NCI-H748 treated with DMSO at 0.1 percent for 48 hours (cell line): ENCODE measurements at regions not wholly inside any gene's neighbourhood (a gene's known extent, or its start where the extent isn't known, plus 50 kb on each side); places are given as distances from the start of the nearest gene placed in this dataset.

ENCODE experiments used
- DNase-seq: peaks from one replicate; lab custom pipeline; 2025; lab: John Stamatoyannopoulos, UW

GRCh38 chr10:83663918-83664317 lies 475.4 kb upstream of the GHITM start:
- DNase-seq: no peak

GRCh38 chr10:83666762-83667161 lies 472.5 kb upstream of the GHITM start:
- no peak for DNase-seq

DNA sequence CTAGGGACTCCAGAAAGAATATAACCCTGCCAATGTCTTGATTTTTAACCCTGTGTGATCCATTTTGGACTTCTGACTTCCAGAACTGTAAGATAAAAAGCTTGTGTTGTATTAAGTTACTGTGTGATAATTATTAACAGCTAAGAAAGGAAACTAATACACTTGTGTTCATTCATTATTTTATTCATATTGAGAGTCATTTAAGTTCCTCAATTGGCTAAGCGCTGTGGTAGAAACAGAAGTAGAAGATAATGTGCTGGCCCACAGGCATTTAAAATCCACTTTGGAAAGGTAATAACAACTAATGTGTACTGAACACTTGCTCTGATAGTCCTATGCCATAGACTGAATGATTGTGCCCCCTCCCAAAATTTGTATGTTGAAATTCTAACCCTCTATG lies 471.7 kb upstream of the GHITM start:
- no peak for DNase-seq

DNA sequence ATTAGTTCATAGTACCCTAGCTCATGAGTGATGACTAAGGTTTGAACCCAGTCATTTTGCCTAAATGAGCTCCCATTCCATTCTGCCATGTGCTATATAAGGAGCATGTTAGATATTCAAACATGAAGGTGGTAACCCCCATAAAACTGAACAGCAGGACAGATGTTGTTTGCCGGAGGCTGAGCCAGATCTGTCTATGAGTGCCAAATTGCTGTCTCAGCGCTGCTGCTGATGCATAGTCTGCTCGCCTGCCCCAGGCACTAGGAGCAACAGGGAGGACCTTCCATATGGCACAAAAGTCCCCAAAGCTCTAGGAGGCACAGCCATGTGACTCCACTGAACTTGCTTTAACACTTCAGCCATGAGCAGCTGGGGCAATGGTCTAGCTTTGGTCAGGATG lies 466.0 kb upstream of the GHITM start:
- no peak for DNase-seq

DNA sequence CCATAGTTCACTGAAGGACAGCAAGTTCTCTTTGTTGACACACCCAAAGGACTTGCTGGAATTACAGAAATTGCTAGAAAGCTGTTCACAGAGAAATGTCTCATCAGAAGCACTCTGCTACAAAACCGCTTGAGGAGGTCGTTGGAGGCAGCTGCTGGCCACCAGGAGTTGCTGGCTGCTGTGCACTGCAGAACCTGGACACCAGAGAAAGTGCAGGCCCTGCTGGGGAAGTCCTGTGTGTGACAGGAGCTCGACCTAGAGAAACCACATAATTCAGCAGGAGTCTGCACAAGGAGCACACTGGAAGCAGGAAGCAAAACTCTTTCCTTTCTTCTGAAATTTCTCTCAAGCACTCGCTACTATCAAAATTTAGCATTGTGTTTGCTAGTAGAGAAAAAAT lies 461.5 kb upstream of the GHITM start:
- no peak for DNase-seq

- DNase-seq: no peak
These were observed 460.5 kb upstream of the GHITM start for GRCh38 chr10:83678850-83679249.

- no peak for DNase-seq
These were observed 458.8 kb upstream of the GHITM start for GRCh38 chr10:83680470-83680891.

- no peak for DNase-seq
These were observed 456.9 kb upstream of the GHITM start for GRCh38 chr10:83682414-83682813.

DNA sequence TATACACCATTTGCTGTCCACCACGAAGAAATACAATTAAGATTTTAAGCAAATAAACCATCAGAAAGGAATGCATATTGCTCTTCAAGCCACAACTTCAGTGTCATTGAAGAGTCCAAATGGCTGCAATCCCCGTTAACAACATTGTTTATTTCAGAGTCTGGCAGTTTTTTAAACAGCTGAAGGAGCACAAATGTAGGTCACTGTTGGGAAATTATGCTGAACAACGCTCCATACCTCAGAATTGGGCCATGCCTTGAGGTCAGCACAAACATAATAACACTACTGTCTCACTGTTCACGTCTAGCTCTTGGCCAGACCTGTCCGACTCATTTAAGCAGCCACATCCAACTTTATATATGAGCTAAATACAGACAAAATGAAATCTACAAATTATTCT lies 453.9 kb upstream of the GHITM start:
- no peak for DNase-seq

- no peak for DNase-seq
These were observed 447.3 kb upstream of the GHITM start for GRCh38 chr10:83691791-83692596.

DNA sequence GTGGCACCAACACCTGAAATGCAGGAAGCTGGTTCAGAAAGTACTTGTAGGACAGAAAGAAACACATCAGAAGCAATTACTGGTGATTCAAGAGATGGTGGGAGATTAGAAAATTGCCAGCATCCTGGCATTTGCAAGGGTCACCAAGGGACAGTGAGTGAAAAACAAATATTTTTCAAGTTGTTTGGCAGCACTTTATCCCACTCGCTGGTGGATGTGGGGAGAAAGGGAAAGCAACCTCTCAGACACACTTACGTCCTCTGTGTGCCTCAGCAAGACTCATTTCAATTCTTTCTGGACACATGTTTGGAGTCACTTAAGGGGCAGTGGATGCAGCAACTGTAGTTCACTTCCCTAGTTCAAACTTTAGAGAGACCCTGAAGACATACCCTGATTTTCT lies 440.4 kb upstream of the GHITM start:
- DNase-seq: no peak

GRCh38 chr10:83701799-83702198 lies 437.5 kb upstream of the GHITM start:
- DNase-seq: no peak

DNA sequence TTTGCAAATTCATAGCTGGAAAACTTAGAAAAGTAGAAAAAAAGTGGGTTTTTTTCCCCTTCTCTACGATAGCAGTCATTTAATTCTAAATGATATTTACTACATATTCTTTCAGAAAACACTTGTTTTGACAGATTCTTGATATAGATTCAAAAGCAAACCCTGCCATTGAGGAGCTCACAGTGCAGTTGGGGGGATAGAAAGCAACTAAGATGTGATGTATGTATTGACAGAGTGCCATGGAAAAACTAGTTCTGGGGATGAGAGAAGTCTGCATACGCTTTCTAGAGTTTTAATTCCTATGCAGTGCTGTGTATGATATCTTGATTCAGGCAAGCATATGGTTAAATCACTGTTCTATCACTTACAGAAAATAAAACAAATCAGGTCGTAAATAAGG lies 436.6 kb upstream of the GHITM start:
- no peak for DNase-seq

GRCh38 chr10:83706120-83706519 lies 433.2 kb upstream of the GHITM start:
- DNase-seq: no peak

DNA sequence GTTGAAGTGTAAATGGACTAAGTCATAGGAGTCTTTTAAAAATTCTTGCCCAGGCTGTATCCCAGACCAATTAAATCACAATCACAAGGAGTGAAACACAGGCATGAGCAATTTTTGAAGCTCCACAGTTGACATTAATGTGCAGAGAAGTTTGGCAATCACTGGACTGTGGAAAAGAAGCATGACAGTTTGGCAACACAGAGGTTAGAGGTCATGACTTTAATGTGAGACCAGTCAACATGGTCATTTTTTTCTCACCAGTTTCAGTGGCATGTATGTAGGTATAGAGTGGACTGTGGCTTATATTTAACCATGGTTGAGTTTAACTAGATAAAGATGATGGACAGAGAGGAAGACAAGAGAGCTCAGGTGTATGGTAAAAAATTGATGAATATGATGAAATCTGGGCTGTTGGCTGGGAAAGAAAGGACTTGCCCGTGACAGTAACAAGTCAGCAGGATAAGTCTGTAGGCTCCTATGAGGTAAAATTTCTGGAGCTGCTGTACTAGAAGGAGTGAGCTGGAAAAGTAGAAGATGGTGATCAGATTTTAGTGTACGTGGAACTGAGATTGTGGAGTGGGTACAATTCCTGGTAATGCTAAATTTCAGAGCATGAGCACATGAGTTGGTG lies 432.2 kb upstream of the GHITM start:
- DNase-seq: no peak

DNA sequence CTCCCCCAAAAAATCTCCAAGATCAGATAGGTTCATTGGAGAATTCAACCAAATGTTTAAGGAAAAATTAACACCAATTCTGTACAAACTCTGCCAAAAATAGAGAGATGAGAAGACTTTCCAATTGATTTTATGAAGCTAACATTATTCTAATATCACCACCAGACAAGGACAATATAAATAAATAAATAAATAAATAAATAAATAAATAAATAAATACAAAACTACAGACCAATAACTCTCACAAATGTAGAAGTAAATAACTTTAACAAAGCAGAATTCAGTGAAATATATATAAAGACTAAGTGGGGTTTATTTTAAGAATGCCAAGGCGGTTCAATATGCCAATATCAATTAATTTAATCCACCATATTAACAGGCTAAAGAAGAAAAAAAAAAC lies 425.9 kb upstream of the GHITM start:
- no peak for DNase-seq

- no peak for DNase-seq
These were observed 416.2 kb upstream of the GHITM start for GRCh38 chr10:83723080-83723479.

- no peak for DNase-seq
These were observed 414.7 kb upstream of the GHITM start for GRCh38 chr10:83724471-83725241.

DNA sequence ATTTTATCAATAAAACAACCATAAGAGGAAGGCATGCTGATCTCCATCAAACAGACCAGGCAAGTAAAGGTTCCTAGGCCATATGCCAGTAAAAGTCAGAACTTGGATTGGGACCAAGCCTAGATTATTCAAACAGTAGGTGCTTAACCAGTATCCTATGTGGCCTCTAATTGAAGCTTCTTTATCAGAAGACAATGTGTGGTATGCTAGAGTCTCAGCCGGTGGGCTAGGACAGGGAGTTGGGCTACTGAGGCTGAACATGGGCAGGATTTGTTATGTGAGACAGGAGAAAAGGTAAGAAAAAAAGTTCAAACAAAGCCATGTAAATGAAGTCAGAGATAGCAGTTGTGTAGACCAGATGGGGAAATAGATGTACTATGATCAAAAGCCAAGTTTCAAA lies 413.7 kb upstream of the GHITM start:
- DNase-seq: no peak

DNA sequence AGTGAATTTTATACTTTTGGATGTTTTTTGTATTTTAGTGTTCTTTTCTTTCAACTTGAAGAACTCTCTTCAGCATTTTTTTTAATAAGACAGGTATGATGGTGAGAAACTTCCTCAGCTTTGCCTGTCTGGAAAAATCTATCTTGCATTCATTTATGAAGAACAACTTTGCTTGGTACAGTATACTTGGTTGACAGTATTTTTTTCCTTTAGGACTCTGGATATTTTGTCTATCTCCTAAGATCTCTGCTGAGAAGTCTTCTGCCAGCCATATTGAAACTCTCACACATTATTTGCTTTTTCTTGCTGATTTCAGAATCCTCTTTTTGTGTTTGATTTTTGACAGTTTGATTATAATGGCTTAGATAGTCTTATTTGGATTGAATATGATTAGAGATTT lies 405.0 kb upstream of the GHITM start:
- no peak for DNase-seq

GRCh38 chr10:83736008-83736407 lies 403.3 kb upstream of the GHITM start:
- no peak for DNase-seq

GRCh38 chr10:83750604-83751003 lies 388.7 kb upstream of the GHITM start:
- DNase-seq: no peak

GRCh38 chr10:83753490-83753889 lies 385.8 kb upstream of the GHITM start:
- no peak for DNase-seq
